ENCODE measurements at regions not wholly inside any gene's neighbourhood (a gene's known extent, or its start where the extent isn't known, plus 50 kb on each side); places are given as distances from the start of the nearest gene placed in this dataset.
"Not testable (repeated sequence)": the region's sequence is repeated elsewhere in the genome, so short reads cannot be mapped to it uniquely, and the experiment has no call there.

GRCh38 chr1:120240181-120240580, 63.9 kb upstream of the SEC22B start:
- not testable (repeated sequence) for TF ChIP-seq ZNF549 (tag by site-specific recombination; IDR thresholded peaks at IDR 0.05); ZBTB7A (tag by site-specific recombination; IDR thresholded peaks at IDR 0.05; ENCODE audit: low read depth); ZNF830 (tag by site-specific recombination; IDR thresholded peaks at IDR 0.05; ENCODE audit: low read depth); ZFP37 (tag by site-specific recombination; IDR thresholded peaks at IDR 0.05); ZSCAN5A (tag by site-specific recombination; IDR thresholded peaks at IDR 0.05); CTCF (tag by site-specific recombination; IDR thresholded peaks at IDR 0.05); ZBTB20 (tag by site-specific recombination; IDR thresholded peaks at IDR 0.05); ZBTB44 (tag by site-specific recombination; IDR thresholded peaks at IDR 0.05); KLF8 (tag by site-specific recombination; IDR thresholded peaks at IDR 0.05)
